Superior temporal gyrus (tissue), 1 donor: ENCODE measurements at regions not wholly inside any gene's neighbourhood (a gene's known extent, or its start where the extent isn't known, plus 50 kb on each side); places are given as distances from the start of the nearest gene placed in this dataset.
A peak's percentile ranks its signal among the peaks of the same experiment; 100 is the strongest.

Experiments
- DNase-seq: peaks from one replicate; pipeline ENCODE4 v3.0.0-alpha.2; 2016; ENCODE audit errors: extremely low spot score

DNA sequence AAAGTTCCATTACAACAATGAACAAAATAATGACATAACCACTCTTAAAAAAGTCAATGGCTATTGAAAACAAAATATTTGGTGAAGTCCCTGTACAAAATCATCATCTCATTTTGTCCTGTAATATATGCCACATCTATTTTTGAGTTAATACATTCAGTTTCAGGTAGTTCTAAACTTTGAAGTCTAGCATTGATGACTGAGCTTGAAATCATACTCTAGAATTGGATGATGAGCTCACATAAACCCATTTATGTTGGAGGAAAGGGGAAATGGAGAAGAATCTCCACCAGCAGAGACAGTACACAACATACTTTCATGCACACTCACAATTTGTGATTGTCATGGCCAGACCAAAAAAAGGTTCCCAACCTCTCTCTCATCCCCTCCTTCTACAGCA is 371.1 kb upstream of the NR3C2 start:
- no peak for DNase-seq

DNA sequence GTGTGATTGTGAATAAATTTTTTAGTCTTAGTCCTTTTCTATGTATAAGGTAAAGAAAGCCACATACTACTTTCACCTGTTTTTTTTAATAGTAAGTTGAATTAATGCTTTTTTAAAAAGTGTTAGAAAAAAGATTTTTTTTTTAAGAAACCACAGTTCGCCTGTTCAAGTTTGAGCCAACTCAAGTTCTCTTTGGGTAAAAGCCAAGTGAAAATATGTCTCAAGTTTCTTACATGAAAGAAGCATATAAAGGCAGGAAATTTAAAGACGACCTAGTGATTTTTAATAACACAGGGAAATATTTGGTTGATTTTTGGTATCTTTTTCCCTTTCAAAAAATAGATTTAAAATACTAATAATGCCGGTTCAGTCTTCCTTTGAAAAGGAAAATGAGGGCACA is 369.9 kb upstream of the NR3C2 start:
- DNase-seq, result no peak

DNA sequence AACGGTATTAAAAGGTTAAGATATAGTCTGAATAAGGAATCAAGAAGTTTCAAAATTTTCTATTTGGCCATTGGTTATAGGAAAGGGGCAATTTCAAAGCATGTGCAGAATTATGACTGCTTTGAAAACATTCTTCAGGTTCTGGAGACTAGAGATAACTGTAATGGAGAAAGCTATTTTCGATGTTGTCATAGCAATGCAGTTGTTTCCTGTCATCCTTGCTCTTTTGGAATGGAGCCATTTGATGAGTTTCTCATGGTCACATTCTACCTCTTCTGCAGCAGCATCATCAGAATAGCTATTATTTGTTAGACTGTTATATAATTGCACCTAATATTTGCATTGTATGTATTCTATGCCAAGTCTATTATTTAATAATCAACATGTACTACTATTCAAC is 368.2 kb upstream of the NR3C2 start:
- DNase-seq, result no peak

DNA sequence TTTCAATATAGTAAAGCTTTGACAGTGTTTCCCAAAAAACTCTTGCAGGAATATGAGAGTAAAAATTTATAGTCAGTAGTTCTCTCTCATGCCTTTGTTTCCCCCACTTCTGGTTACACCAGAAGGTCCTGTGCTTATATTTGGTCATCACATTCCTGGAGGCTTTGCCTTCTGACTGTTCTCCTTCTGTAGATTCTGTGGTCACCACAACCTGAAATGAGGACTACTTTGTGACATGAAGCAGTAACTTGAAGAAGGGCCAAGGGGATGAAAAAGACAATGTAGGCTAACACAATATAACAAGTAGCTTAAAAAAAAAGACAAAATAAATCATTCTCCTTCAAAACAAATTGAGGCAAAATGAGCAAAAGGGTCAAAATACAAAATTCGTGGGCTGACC is 366.2 kb upstream of the NR3C2 start:
- no peak for DNase-seq

DNA sequence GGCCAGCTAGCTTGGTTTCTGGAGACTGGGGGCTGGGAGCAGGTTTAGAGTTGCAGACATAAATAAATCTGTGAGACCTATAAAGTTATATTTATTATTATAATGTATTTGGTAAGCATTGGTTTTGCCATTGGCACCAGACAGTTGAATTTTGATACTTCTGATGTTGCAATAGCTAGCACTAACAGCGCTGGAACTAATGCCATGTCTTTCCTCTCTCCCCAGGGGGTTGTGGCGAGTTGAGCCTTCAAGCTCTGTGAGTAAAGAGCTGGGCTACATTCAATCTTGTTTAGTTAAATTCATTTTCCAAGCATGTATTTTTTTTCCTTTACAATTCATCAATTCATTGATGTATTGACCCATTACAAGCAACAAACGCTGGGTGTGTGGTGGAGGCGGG is 358.7 kb upstream of the NR3C2 start:
- no peak for DNase-seq

DNA sequence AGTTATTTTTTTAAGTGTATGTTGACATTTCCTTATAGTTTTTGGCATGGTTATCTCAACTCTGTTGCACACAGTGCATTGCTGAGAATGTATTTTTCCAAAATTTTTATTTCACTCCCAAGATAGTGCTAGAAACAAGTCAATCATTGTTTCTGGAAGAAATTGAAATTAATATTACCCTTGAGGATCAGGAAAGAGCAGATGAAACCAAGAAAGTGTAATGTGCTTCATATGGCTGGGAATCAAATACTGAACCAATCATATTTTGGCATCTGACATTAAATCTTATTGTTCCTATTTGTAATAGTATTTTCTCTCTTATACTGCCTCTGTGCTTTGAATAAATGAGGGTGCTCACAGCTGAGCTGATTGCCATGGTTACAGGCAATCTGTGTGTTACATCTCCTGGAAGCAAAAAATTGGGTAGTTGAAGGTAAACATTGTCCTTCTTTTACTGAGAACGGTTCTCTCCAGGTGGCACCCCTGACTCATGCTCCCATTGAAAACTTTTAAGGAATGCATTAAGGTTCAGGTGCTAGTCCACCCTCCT is 358.2 kb upstream of the NR3C2 start:
- no peak for DNase-seq

DNA sequence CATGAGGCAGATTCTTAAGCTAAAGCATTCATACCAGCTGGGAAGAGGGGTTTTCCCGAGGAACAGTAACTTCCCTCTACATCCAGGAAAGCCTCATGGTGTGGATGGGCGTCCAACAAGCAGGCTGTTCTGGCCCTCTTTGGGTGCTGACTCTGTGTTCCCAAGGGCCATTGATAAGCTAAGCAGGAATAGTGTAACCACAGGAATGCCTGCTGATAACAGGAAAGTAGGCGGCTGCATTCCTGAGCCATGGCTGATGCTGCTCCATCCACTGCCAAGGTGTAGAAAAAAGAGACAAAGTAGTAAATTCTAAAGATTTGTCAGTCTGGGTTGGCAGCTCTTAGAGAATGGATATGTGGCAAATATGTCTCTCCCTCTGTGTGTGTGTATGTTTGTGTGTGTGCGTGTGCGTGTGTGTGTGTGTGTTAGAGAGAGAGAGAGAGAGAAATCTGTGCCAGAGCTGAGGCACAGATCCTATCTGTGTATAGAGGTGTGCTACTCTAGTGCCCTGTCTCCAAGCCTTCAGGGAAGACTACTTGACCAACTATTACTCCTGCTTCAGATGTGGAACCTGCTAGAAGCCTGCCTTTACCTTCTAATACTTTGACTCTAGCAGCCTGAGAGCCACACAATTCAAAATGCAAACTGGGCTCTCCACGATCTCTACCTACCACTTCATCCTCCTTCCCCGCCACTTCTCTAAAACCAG is 353.1 kb upstream of the NR3C2 start:
- DNase-seq, result no peak

DNA sequence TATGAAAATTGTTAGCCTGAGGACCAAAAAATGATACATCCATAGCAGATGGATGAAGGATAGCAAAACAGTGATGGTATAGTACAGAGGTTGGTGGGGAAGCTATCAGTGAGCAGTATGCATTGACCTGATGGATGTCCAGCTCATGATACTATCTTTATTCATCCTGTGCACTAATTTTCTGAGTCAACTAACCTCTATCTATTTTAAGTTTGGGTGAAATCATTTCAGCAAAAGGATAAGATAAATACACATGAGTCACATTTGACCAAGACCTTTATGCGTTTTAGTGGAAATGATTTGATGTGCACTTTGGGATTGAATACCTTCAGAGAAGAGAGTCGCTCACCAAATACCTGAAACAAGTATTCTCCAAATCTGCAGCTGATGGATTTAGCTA is 351.0 kb upstream of the NR3C2 start:
- no peak for DNase-seq

DNA sequence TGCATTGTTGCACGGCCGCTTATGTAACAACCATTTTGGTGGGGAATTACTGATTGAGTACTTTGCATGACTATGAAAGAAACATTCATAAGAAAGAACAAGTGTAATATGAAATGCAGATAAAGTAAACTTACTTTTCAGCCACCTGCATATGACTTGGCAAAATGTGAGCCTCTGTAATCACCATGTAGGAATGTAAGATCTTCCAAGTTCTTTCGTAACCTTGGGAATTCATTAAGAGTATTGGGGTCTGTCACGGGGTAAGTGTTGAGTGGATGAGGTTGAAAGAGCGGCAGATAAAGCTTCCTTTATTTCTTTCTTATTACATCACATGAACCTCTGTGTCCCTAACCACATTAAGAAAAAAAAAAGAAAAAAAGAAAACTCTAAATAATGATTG is 348.5 kb upstream of the NR3C2 start:
- DNase-seq, result peak; percentile 16

DNA sequence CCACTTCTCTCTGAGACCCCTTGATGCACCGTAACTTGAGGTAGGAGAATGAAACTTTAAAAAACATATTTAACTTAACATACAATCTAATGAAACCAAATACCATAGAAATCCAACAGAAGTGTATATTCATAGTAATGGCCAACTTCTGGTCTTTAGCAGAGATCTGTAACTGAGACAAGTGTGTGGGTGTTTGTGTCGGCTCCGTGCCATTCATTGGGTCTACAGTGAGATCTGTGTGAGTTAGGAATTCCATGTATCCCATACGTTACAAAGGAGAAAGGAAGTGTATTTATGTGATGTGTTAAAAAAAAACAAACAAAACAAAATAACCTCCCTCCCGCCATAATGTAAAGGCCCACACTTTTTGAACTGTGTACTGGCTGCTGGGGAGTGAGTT is 348.0 kb upstream of the NR3C2 start:
- peak; percentile 40 for DNase-seq

DNA sequence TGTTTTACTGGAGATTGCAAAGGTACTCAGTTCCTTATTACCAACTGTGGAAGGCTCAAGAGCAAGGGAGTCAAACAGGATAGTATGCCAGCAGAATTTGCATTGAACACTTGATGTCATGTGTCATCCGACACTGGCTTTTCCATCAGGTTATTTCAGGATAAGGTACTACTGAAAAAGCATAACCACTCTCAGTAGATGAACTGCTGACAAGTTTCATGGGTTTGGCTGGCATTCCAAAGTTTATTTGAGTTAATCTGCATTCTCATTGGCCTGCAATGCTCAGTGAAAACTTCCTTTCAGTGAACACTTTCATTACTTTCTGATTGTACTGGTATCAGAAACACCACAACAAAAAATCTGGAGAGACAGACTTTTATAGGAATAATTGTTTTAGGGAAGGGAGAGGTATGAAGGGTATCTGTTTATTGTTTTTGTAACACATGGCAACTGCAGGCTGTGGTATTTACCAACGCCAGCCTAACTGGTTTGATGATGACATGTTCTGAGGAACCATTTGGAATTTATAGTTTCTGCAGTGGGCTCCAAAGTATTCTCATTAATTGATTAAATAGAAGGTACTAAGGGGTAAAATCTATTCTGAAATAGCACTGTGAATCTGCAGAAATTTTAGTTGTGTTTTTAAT is 345.7 kb upstream of the NR3C2 start:
- no peak for DNase-seq

DNA sequence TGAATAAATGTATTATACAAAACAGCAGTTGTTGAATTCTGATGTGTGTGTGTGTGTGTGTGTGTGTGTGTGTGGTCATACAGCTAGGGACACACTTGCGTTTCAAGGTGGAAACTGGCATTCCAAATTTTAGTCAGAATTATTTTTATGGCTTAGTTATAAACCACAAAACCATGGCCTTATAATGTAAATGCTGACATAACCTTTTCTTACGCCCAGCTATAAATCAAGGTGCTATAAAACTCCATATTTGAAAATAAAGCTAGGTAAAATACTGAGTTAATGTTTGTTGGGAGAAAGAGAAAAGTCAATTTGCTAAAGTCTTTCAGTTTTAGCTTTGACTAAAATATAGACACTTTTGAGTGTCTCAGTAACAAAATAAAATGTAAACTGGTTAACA is 345.1 kb upstream of the NR3C2 start:
- no peak for DNase-seq

DNA sequence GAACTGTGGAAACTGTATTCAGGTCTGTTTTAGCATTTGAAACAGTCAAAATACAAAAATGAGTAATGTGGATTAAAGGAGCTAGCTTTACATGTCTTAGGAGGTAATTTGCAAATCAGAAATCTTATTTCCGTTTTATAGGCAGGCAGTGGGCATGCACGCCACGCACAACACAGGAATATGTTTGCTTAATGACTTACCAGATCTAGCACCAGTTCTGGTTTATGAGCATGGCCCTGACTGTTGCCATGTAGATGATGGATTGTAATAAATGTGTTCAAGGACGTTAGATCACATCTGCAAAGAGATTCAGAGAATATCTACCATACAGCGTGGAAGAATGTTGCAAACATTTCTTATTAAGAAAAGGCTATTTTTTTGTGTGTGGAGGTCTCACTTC is 344.5 kb upstream of the NR3C2 start:
- DNase-seq, result no peak

DNA sequence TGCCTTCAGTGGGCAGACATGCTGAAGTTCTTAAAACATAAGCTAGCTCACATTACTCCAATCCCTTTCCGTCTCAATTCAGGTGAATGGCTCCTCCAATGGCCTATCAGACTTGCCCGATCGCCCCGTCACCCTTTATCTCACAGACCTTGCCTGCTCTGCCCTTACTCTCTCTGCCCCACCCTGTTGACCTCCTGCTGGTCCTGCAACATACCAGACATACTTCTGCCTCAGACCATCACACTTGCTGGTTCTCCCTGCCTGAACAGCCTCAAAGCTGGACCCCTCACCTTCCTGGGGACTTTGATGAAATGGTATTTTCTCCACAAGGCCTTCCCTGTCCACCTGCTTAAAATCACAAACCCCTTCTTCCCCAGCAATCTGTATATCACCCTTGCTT is 340.1 kb upstream of the NR3C2 start:
- no peak for DNase-seq

DNA sequence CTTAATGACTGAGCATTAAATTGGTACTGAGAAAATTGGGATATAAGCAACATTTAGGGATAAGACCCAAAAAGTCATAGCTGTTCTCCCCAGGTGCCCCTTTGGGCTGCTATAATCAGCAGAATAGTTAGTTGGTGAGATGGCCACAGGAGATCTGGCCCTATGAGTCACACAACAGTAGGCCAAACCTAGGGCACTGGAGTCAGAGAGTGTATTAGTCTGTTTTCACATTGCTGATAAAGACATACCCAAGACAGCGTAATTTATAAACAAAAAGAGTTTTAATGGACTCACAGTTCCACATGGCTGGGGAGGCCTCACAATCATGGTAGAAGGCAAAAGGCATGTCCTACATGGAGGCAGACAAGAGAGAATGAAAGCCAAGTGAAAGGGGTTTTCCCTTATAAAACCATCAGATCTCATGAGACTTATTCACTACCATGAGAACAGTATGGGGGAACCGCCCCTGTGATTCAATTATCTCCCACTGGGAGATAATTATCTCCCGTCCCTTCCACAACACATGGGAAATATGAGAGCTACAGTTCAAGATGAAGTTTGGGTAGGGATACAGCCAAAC is 338.3 kb upstream of the NR3C2 start:
- no peak for DNase-seq

DNA sequence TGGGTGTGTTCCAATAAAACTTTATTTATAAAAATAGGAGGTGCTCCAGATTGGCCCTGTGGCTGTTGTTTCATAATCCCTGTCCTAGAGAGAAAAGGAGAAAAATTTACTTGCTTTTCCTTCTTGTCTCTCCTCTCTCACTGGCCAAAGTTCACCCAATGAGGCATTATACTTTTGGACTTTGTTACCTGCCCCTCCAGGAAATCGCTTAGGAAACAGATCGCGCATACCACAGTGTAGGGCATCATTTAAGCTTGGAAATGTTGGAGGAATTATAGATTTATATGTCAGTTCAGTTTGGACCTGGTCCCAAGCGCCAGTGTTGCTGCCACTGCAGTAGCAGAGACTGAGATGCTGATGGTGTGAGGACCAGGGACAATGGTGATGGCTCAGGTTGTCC is 337.6 kb upstream of the NR3C2 start:
- DNase-seq, result no peak

DNA sequence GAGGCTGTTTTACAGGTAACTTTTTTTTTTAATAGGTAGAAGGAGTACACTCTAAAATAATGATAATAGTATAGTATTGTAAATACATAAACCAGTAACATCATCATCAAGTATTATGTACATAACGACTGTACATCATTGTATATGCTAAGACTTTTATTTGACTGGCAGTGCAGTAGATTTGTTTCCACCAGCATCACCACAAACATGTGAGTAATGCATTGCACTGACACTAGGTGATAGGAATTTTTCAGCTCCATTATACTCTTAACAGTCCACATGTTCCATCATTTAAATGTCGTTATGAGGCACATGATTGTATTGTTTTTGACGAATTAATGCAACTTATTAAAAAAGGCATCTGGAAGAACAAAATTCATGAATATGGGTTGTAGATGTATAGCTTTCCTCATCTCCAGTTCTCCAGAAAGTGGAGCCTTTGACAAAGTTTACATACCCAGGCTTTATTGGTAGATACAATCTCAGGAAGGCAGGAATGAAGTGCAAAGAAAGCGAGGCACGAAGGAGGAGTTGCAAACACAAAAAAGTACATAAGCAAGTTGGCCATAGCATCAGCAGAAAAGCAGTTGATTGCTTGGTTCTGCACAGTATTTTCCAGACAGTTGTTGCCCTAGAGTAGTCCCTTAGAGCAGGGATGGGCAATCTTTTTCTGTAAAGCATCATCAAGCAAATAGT is 336.9 kb upstream of the NR3C2 start:
- no peak for DNase-seq

DNA sequence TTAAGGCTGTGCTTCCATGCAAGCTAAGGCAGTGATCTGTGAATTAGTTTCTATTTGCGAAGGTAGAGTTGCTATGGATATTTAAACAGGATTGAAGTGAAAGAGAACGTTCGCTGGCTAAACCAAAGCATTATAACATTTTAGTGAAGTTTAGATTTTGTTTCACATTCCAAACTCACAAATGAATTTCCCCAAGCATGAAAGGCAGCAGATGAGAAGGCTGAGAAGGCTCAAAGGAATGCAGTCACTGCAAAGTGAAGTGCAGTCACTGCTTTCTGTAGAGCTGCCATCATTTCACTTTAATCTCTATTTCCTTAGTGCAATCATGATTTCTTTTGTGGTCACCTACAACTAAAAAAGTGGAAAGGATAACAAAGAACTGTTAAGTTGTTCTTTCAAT is 334.7 kb upstream of the NR3C2 start:
- no peak for DNase-seq

DNA sequence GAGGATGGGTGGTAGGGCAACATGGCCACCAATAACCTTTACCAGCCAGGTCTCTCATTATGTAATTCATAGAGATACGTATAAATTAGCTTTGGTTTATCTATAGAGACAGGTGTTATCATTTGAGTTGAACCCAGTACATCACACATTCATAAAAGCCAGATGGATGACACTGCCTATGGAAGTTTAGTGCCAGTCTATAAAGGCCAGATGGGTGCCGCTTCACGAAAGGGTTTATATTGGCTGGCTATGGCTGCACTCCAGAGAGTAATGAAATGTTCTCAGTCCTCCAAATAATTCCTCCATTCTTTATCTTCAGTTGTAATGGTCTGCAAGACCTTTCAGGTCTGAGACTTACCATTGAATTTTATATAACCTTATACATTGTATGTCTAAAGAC is 331.9 kb upstream of the NR3C2 start:
- DNase-seq, result no peak

DNA sequence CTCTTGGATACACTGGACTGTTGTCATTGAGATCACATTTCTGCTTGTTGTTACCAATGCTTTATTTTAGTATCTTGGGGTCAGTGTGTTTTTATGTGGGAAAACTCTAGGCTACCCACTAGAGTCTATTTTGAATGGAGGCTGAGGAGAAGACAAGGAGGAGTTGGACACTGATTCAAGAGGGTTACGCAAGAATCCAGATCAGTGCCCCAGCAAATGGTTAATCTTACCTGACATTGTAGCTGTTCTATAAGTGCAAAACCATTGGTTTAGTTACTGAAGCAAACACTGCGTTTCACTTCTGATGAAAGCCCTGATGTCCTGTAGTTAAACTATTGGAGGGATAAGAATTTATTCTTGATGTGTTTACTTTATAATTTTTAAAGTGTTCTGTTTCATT is 331.1 kb upstream of the NR3C2 start:
- DNase-seq, result no peak

DNA sequence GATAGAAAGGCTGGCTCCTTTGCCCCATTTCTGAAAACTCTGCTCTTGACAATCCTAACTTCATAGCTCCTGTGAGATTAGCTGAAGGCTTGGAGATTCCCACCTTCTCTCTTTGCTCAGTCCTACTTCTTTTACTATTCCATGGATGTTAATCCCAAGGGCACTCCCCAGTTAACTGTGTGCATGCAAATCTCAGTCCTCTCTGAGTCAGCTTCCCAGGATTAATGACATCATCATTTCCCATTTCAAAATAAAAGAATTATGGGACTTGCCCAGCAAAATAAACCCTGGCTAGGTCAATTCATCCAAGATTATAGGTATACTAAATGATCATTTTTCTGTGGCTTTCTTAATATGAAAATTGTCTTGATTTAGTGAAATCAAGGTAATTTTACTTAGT is 328.6 kb upstream of the NR3C2 start:
- no peak for DNase-seq

DNA sequence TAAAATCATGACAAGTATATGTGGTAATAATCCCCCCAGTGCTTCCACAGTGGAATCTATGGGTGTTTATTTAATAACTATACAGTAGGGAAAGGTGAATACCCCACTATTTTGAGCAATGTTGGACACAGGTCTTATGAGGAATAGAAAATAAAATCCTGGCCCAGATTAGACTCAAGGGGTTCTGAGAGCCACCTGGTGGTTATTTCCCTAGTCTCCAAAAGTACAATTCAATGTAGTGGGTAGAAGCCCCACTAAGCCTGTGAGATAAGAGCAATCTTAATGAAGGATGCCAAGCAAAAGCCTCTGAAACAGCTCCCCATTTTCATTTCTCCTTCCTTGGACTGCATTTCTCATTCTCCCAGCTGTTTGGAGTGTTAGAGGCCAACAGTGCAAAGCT is 328.2 kb upstream of the NR3C2 start:
- DNase-seq, result no peak

DNA sequence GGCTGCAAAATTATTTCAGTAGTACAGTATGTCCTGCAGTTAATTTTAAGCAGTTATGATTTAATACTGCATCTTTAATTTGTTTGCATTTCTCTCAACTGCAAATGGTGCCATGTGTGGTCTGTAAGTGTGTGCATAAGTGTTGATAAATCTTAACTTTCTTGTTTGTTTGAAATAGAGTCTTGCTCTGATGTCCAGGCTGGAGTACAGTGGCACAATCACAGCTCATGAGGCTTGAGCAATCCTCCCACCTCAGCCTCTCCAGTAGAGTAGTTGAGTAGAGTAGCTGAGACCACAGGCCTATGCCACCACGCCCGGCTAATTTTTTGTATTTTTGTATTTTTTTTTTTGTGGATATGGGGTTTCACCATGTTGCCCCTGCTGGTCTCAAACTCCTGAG is 322.5 kb upstream of the NR3C2 start:
- DNase-seq, result no peak
